Muscle of leg (tissue), 3 donors: ENCODE measurements at regions not wholly inside any gene's neighbourhood (a gene's known extent, or its start where the extent isn't known, plus 50 kb on each side); places are given as distances from the start of the nearest gene placed in this dataset.

Experiments
- DNase-seq: peaks from one replicate; pipeline ENCODE4 v3.0.0; 2013
- H3K27ac ChIP-seq: one replicate; pipeline ENCODE4 v1.5.1; 2013; ENCODE audit warnings: mild to moderate bottlenecking, low read length, control low read depth
- H3K27me3 ChIP-seq: one replicate; pipeline ENCODE4 v1.6.1; 2013; ENCODE audit warnings: low read length; ENCODE audit not compliant: control insufficient read depth, insufficient read depth
- H3K36me3 ChIP-seq: one replicate; pipeline ENCODE4 v1.6.1; 2013; ENCODE audit warnings: low read length; ENCODE audit not compliant: control insufficient read depth, insufficient read depth
- H3K4me1 ChIP-seq: one replicate; pipeline ENCODE4 v1.6.1; 2013; ENCODE audit warnings: low read length; ENCODE audit not compliant: control insufficient read depth, insufficient read depth
- H3K4me3 ChIP-seq: one replicate; pipeline ENCODE4 v1.5.1; 2013; ENCODE audit warnings: low read length, control low read depth
- H3K9me3 ChIP-seq: replicated peaks from 2 replicates; pipeline ENCODE4 v1.6.1; 2013; ENCODE audit warnings: low read depth, low read length; ENCODE audit not compliant: control insufficient read depth
- WGBS: methylation state at CpG from one replicate; pipeline ENCODE4 v1.1.5; 2013; ENCODE audit warnings: missing lambda C conversion rate; ENCODE audit not compliant: insufficient coverage; 5-methylcytosine and 5-hydroxymethylcytosine counted together

DNA sequence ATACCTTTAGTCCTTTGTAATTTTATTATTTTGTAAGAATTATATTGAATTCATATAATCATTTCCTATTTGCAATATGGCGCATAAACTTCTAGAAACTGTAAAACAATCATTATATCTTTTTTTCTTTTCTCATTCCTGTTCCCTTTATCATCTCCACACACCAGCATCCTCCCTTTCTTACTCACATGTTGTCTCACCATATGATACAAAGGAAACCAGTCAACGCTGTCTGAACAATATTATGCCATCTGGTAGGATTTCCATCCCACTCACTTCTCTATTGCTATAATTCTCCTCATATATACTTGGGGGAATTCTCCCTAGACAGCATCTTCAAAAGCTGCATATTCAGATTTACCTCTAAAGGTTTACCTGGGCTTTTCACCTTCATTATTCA is 389.8 kb downstream of the NDFIP2 start:
- Histone ChIP-seq H3K27ac (no peak overlapping the region), H3K4me3 (no peak overlapping the region), H3K36me3 (no peaks in the 10 kb centered on the region), H3K27me3 (no peaks in the 10 kb centered on the region), H3K4me1 (no peaks in the 10 kb centered on the region), H3K9me3 (no peaks in the 10 kb centered on the region)
- no peak for DNase-seq
- no CpG with 5 or more reads among the region's 2 CpGs for WGBS

DNA sequence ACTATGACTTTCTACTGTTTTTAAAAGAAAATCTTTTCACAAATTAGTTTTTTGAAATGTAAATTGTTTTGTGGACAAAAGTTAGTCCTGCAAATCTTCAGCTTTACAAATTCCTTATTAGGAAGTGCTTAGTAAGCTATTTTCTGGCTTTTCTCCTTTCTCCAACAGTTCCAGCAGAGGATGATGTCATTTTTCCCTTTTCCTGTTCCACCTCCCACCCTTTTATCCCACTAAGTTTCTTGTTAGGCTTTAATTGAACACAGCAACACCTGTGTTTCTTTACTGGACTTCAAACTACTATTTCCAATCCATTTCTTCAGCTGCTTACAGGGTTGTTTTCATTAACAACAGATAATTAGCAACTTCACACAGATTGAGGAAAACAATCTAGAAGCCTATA is 389.2 kb downstream of the NDFIP2 start:
- Histone ChIP-seq H3K27ac (no peak overlapping the region), H3K36me3 (no peaks in the 10 kb centered on the region), H3K4me1 (no peaks in the 10 kb centered on the region), H3K27me3 (no peaks in the 10 kb centered on the region), H3K4me3 (no peak overlapping the region), H3K9me3 (no peaks in the 10 kb centered on the region)
- DNase-seq: peak; percentile 78

DNA sequence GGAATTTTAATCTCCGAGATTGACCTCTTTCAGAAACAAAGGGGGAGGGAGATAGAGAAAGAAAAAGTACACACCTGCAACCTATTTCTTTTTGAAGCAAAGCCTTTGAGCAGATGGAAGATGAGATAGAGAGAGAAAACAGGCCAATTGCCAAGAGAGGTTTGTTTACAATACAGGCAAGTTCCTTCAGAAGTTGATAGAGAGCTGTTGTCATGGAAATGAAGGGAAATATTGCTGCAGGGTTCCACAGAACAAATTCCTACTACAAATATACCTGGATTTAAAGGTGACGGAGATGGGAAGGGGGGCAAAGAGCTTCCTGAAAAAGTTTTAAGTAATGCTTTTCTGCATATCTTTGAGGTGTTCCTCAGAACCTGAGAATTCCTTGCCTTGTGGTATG is 388.4 kb downstream of the NDFIP2 start:
- peak; percentile 16 for DNase-seq
- Histone ChIP-seq H3K36me3 (no peaks in the 10 kb centered on the region), H3K27ac (no peak overlapping the region), H3K27me3 (no peaks in the 10 kb centered on the region), H3K4me1 (no peaks in the 10 kb centered on the region), H3K9me3 (no peaks in the 10 kb centered on the region), H3K4me3 (no peak overlapping the region)
- no CpG with 5 or more reads among the region's 2 CpGs for WGBS

DNA sequence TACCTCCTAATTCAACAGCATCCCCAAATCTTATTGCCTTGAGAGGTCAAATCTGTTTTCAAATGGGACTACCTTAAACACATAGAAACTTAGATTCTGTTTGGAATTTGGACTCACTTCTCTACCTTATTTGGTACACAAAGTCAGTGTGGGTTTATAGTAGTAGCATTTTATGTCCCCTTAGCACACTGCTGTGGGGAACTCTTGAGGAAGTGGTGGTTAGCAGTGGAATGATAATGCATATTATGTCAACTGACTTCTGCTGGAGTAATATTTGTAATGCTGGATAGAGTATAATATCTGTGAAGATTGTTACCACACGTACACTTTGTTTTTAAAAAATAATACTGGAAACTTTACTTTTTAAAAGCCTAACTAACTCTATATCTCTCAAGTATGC is 386.3 kb downstream of the NDFIP2 start:
- H3K36me3 ChIP-seq: no peaks in the 10 kb centered on the region
- H3K4me3 ChIP-seq: no peak overlapping the region
- no peaks in the 10 kb centered on the region for H3K9me3 ChIP-seq
- no peak overlapping the region for H3K27ac ChIP-seq
- WGBS: no CpG with 5 or more reads among the region's 1 CpG
- H3K27me3 ChIP-seq: no peaks in the 10 kb centered on the region
- no peaks in the 10 kb centered on the region for H3K4me1 ChIP-seq
- peak; percentile 12 for DNase-seq

DNA sequence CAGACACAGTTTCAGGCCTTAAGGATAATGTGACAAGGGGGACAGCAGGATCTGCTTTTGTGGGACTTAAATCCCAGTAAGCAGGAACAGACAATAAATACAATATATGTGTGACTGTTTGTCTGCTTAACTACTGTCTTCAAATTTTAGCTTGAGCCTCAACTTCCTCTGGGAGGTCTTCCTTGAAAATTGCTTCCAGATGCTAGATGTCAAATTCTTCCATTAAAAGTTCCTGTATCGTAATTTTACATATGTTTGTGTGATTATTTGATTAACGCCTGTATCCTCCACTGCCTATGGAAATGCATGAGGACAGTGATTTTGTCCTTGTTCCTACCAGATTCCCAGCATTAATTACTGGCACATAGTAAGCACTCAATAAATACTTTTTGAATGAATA is 385.5 kb downstream of the NDFIP2 start:
- peak; percentile 35 for DNase-seq
- Histone ChIP-seq H3K36me3 (no peaks in the 10 kb centered on the region), H3K9me3 (no peaks in the 10 kb centered on the region), H3K27me3 (no peaks in the 10 kb centered on the region), H3K27ac (no peak overlapping the region), H3K4me1 (no peaks in the 10 kb centered on the region), H3K4me3 (no peak overlapping the region)
- no CpG with 5 or more reads among the region's 2 CpGs for WGBS

DNA sequence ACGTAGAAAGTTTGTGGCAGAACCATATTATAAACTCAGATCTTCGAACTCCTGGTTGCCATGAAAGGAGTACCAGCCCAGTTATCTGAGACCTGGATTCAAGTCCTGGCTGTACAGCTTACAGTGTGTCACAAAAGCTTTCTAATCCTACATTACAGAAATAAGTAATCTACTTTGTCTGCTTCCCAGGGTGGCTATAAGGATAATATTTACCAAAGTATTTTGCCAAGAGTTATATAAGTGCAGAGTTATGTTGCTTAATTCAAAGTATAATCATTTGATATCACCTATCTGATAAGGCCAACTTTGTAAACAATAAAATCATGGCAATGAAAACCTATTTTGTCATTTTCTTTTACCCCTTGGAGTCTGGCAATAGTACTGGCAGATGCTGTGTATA is 381.6 kb downstream of the NDFIP2 start:
- H3K4me1 ChIP-seq: no peaks in the 10 kb centered on the region
- H3K36me3 ChIP-seq: no peaks in the 10 kb centered on the region
- no peaks in the 10 kb centered on the region for H3K27me3 ChIP-seq
- H3K27ac ChIP-seq: no peak overlapping the region
- 95% methylated on average over 2 of the region's 2 CpGs for WGBS
- no peak for DNase-seq
- no peak overlapping the region for H3K4me3 ChIP-seq
- no peaks in the 10 kb centered on the region for H3K9me3 ChIP-seq

DNA sequence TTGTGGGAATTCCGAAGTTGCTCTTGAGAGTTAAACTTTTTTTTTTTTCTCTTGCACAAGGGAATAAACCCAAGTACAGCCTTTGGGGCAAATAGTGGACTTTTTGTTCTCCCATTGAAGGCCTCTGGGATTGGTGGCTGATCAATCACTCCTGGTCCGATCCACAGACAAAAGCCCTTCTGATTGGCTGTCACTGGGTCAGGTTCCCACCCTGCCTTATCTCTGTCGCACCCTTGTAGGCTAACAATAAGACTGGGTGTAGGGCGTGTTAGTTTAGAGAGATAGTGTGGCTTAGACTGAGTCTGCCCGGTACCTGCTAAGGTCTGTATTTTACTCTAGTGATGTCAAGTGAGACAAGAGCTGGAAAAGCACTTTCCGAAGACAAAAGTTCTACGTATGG is 380.8 kb downstream of the NDFIP2 start:
- no peak overlapping the region for H3K27ac ChIP-seq
- no peaks in the 10 kb centered on the region for H3K27me3 ChIP-seq
- no peak overlapping the region for H3K4me3 ChIP-seq
- DNase-seq: no peak
- WGBS: 88% methylated on average over 5 of the region's 7 CpGs
- no peaks in the 10 kb centered on the region for H3K9me3 ChIP-seq
- no peaks in the 10 kb centered on the region for H3K36me3 ChIP-seq
- H3K4me1 ChIP-seq: no peaks in the 10 kb centered on the region

DNA sequence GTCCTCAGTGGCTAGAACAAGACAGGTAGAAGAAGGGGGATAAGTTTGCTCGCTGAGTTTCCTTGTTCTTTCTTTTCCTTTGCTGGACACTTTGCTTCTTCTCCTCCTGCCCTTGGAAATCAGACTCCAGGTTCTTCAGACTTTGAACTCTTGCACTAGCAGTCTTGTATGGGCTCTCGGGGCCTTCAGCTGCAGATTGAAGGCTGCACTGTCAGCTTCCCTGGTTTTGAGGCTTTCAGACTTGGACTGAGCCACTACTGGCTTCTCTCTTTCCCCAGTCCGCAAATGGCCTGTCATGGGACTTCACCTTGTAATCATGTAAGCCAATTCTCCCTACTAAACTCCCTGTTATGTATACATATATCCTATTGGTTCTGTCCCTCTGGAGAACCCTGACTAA is 379.8 kb downstream of the NDFIP2 start:
- WGBS: 89% methylated on average over 1 of the region's 3 CpGs

DNA sequence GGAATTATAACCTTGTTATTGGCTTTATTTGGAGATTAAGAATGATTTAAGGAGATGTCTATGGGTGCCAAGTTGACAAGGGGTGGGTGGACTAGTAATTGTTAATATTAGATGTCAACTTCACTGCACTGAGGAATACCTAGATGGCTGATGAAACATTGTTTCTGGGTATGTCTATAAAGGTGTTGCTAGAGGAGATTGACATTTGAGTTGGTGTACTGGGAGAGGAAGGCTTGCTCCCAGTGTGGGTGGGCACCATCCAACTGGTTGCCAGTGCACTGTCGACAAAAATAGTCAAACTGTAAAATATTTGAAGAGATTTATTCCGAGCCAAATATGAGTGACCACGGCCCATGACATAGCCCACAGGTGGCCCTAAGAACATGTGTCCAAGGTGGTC is 378.8 kb downstream of the NDFIP2 start:
- H3K4me1 ChIP-seq: no peaks in the 10 kb centered on the region
- H3K27me3 ChIP-seq: no peaks in the 10 kb centered on the region
- H3K27ac ChIP-seq: no peak overlapping the region
- 96% methylated on average over 3 of the region's 3 CpGs for WGBS
- H3K4me3 ChIP-seq: no peak overlapping the region
- H3K36me3 ChIP-seq: no peaks in the 10 kb centered on the region
- no peak for DNase-seq
- H3K9me3 ChIP-seq: no peaks in the 10 kb centered on the region

More for the DNA sequence above, 379.8 kb downstream of the NDFIP2 start:
- Histone ChIP-seq H3K27me3 (no peaks in the 10 kb centered on the region), H3K4me3 (no peak overlapping the region), H3K36me3 (no peaks in the 10 kb centered on the region), H3K9me3 (no peaks in the 10 kb centered on the region), H3K4me1 (no peaks in the 10 kb centered on the region), H3K27ac (no peak overlapping the region)
- DNase-seq: no peak

DNA sequence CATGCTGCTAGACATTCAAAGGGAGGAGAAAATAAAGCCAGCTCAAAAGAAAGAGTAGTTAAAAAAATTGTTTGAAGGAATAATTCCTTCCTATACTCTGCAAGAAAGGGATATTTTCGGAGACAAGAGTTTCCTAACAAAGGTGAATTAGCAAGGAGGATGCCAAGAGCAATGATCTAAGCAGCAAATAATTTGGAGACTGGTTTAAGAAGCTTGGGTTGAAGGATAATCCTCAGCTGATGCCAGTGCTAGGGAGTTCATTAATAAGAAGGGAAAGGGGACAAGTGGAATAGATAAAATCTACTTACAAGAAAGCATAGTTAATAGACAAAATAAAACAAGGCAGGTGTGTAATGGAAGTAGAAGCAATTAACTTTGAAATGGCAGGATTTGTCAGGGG is 372.3 kb downstream of the NDFIP2 start:
- no peak overlapping the region for H3K4me3 ChIP-seq
- no peaks in the 10 kb centered on the region for H3K9me3 ChIP-seq
- DNase-seq: no peak
- H3K27me3 ChIP-seq: no peaks in the 10 kb centered on the region
- WGBS: no CpG with 5 or more reads among the region's 1 CpG
- H3K27ac ChIP-seq: no peak overlapping the region
- no peaks in the 10 kb centered on the region for H3K36me3 ChIP-seq
- no peaks in the 10 kb centered on the region for H3K4me1 ChIP-seq

DNA sequence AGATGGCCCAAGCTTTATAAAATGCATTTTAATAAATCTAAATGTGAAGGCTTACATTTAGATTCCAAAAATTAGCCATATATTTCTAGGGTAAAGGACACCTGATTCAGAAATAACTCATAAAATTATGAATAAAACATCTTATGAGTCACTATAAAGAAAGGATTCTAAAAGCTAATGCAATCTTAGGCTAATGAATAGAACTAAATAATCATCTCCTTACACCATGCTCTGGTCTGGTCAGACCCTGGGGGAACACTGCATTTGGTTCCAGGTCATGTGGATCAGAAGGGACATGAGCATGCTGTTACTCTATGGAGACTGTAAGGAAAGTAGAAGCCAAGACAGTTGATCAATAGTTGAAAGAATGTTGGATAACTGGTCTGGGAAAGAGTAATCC is 370.4 kb downstream of the NDFIP2 start:
- no peaks in the 10 kb centered on the region for H3K9me3 ChIP-seq
- H3K4me1 ChIP-seq: no peaks in the 10 kb centered on the region
- H3K27me3 ChIP-seq: no peaks in the 10 kb centered on the region
- DNase-seq: no peak
- H3K36me3 ChIP-seq: no peaks in the 10 kb centered on the region
- H3K4me3 ChIP-seq: no peak overlapping the region
- no peak overlapping the region for H3K27ac ChIP-seq
